ENCODE measurements at regions not wholly inside any gene's neighbourhood (a gene's known extent, or its start where the extent isn't known, plus 50 kb on each side); places are given as distances from the start of the nearest gene placed in this dataset.
"Not testable (repeated sequence)": the region's sequence is repeated elsewhere in the genome, so short reads cannot be mapped to it uniquely, and the experiment has no call there.

DNA sequence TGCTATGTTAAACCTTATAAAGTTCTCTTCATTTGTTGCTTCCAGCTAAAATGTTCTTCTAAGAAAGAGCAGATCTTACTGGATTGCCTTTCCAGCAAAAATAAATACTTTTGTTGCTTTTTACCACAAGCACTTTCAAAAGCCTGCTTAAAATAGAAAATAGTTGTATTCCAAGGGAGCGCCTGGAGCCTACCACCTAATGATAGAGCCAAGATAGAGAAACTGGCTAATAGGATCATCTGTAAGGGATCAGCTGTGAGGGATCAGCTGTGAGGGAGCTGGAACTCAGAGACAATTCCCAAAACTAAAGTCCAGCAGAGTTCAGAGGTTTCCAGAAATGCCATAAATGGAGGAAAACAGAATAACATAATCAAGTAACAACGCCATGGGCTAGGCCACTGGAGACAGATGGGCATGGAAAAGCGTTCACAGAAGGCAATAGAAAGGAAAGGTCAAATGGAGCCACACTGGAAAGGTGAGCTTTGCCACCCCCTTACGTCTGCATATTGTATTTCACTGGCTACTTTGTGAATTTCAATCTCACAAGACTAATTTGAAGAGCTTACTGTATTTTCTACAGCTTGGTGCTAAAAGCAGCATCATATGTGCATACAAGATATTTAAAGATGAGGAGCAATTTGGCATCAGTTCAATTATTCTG is 140.6 kb upstream of the TLE4 start:
- Histone ChIP-seq H3K27ac (no peak overlapping the region), H3K36me3 (no peaks in the 10 kb centered on the region), H3K4me3 (no peak overlapping the region), H3K27me3 (no peaks in the 10 kb centered on the region), H3K9me3 (peaks cover 0 to 3% of the 10 kb centered on the region in 2 donors), H3K4me1 (no peaks in the 10 kb centered on the region)
- WGBS, 2 donors (ENCODE audit: low coverage in 1 of 2): 64 to 79% methylated on average over 3 to 4 of the region's 4 CpGs
- in situ Hi-C loops (cut with MboI; ENCODE audit: low pct_ligation_motif_present in 1 of 4, low pct_unique_long_range_greater_than_20kb in 1 of 4, low sequenced_read_pairs in 3 of 4) (no loop called here), intact Hi-C loops (cut with DNase I; ENCODE audit: low total_unique reads) (no loop called here)
- no peak for DNase-seq
- TF ChIP-seq EP300 (IDR thresholded peaks at IDR 0.05; ENCODE audit: low read depth) (no peak), POLR2A (IDR thresholded peaks at IDR 0.05) (no peak), POLR2AphosphoS5 (IDR thresholded peaks at IDR 0.05) (no peak)
- TF ChIP-seq, protein P1, sequence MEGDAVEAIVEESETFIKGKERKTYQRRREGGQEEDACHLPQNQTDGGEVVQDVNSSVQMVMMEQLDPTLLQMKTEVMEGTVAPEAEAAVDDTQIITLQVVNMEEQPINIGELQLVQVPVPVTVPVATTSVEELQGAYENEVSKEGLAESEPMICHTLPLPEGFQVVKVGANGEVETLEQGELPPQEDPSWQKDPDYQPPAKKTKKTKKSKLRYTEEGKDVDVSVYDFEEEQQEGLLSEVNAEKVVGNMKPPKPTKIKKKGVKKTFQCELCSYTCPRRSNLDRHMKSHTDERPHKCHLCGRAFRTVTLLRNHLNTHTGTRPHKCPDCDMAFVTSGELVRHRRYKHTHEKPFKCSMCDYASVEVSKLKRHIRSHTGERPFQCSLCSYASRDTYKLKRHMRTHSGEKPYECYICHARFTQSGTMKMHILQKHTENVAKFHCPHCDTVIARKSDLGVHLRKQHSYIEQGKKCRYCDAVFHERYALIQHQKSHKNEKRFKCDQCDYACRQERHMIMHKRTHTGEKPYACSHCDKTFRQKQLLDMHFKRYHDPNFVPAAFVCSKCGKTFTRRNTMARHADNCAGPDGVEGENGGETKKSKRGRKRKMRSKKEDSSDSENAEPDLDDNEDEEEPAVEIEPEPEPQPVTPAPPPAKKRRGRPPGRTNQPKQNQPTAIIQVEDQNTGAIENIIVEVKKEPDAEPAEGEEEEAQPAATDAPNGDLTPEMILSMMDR (IDR thresholded peaks at IDR 0.05): no peak

DNA sequence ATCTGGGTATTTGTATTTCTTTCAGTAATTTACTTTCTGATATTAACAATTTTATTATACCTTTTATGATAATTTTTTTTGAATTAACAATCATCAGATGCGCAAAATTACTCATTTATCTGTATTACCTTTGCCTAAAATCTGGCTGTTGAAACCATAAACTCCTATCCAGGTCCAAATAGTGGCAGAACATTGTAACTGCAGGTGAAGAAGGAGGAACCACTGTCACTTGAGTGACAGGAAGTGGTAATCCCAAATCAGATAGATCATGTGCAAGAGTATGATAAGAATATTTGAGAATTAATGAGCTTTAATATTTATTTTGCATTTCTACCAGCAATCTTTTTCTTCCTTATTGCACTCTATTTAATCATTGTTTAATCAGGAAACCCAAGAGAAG is 139.3 kb upstream of the TLE4 start:
- no peak overlapping the region for H3K4me3 ChIP-seq
- TF ChIP-seq POLR2A (IDR thresholded peaks at IDR 0.05) (no peak), POLR2AphosphoS5 (IDR thresholded peaks at IDR 0.05) (no peak), EP300 (IDR thresholded peaks at IDR 0.05; ENCODE audit: low read depth) (no peak)
- TF ChIP-seq, protein P1 (IDR thresholded peaks at IDR 0.05): peak in 1 of 5 experiments; percentile 6
- no peaks in the 10 kb centered on the region for H3K27me3 ChIP-seq
- H3K4me1 ChIP-seq: no peaks in the 10 kb centered on the region
- 90 to 100% methylated on average over 1 of the region's 1 CpG for WGBS, 2 donors (ENCODE audit: low coverage in 1 of 2)
- no peak for DNase-seq
- in situ Hi-C loops (cut with MboI; ENCODE audit: low pct_ligation_motif_present in 1 of 4, low pct_unique_long_range_greater_than_20kb in 1 of 4, low sequenced_read_pairs in 3 of 4): no loop called here
- no peaks in the 10 kb centered on the region for H3K9me3 ChIP-seq
- no peaks in the 10 kb centered on the region for H3K36me3 ChIP-seq
- intact Hi-C loops (cut with DNase I; ENCODE audit: low total_unique reads): no loop called here
- H3K27ac ChIP-seq: no peak overlapping the region

DNA sequence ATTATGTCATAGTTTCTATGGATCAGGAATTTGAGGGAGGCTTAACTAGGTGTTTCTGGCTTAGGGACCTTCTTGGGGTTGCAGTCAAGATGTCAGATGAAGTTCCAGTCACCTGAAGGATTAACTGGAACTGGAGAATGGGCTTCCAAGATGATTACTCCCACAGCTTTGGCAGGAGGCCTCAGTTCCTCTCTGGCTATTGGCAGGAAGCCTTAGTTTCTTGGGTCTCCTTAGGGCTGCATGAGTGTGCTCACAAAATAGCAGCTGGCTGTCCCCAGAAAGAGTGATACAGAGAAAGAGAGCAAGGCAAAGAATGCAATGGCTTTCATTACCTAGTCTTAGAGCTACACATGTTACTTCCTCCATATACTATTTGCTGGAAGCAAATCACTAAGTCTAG is 138.1 kb upstream of the TLE4 start:
- no peaks in the 10 kb centered on the region for H3K4me1 ChIP-seq
- in situ Hi-C loops (cut with MboI; ENCODE audit: low pct_ligation_motif_present in 1 of 4, low pct_unique_long_range_greater_than_20kb in 1 of 4, low sequenced_read_pairs in 3 of 4) (no loop called here), intact Hi-C loops (cut with DNase I; ENCODE audit: low total_unique reads) (no loop called here)
- DNase-seq: no peak
- H3K9me3 ChIP-seq: no peaks in the 10 kb centered on the region
- TF ChIP-seq POLR2AphosphoS5 (IDR thresholded peaks at IDR 0.05): no peak
- no peak for TF ChIP-seq POLR2A (IDR thresholded peaks at IDR 0.05)
- TF ChIP-seq EP300 (IDR thresholded peaks at IDR 0.05; ENCODE audit: low read depth): no peak
- TF ChIP-seq, protein P1 (IDR thresholded peaks at IDR 0.05): no peak
- H3K27me3 ChIP-seq: no peaks in the 10 kb centered on the region
- H3K27ac ChIP-seq: no peak overlapping the region
- H3K36me3 ChIP-seq: no peaks in the 10 kb centered on the region
- H3K4me3 ChIP-seq: no peak overlapping the region

DNA sequence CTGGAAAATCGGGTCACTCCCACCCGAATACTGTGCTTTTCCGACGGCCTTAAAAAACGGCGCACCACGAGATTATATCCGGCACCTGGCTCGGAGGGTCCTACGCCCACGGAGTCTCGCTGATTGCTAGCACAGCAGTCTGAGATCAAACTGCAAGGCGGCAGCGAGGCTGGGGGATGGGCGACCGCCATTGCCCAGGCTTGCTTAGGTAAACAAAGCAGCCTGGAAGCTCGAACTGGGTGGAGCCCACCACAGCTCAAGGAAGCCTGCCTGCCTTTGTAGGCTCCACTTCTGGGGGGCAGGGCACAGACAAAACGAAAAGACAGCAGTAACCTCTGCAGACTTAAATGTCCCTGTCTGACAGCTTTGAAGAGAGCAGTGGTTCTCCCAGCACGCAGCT is 132.5 kb upstream of the TLE4 start:
- 21% methylated on average over 16 of the region's 19 CpGs; no CpG with 5 or more reads in 1 of the 2 donors for WGBS, 2 donors (ENCODE audit: low coverage in 1 of 2)

More for the DNA sequence above, 132.5 kb upstream of the TLE4 start:
- H3K9me3 ChIP-seq; H3K27ac ChIP-seq; H3K4me1 ChIP-seq; H3K4me3 ChIP-seq; intact Hi-C loops (cut with DNase I; ENCODE audit: low total_unique reads); in situ Hi-C loops (cut with MboI; ENCODE audit: low pct_ligation_motif_present in 1 of 4, low pct_unique_long_range_greater_than_20kb in 1 of 4, low sequenced_read_pairs in 3 of 4); H3K36me3 ChIP-seq; H3K27me3 ChIP-seq: not testable (repeated sequence)
- peak; percentile 11 for DNase-seq

All from transverse colon (tissue), 4 donors.